GM19395 (cell line): ENCODE measurements at regions not wholly inside any gene's neighbourhood (a gene's known extent, or its start where the extent isn't known, plus 50 kb on each side); places are given as distances from the start of the nearest gene placed in this dataset.

ENCODE experiments used
- ATAC-seq: cut with Tn5 transposase; IDR thresholded peaks from one replicate; pipeline ENCODE4 v1.9.1; 2021; ENCODE audit warnings: mild to moderate bottlenecking, moderate library complexity; ENCODE audit not compliant: unreplicated experiment

- no peak for ATAC-seq
These were observed 54.5 kb downstream of the ADRA2A start for GRCh38 chr10:111131168-111131799.

GRCh38 chr10:111137007-111137406 lies 60.2 kb downstream of the ADRA2A start:
- no peak for ATAC-seq

- no peak for ATAC-seq
These were observed 60.8 kb downstream of the ADRA2A start for GRCh38 chr10:111137587-111137986.

GRCh38 chr10:111138544-111138943 lies 61.7 kb downstream of the ADRA2A start:
- no peak for ATAC-seq

- ATAC-seq, result no peak
These were observed 62.7 kb downstream of the ADRA2A start for GRCh38 chr10:111139567-111139966.

GRCh38 chr10:111142092-111142768 lies 65.4 kb downstream of the ADRA2A start:
- no peak for ATAC-seq

GRCh38 chr10:111146025-111146640 lies 69.3 kb downstream of the ADRA2A start:
- no peak for ATAC-seq

GRCh38 chr10:111148025-111148424 lies 71.2 kb downstream of the ADRA2A start:
- no peak for ATAC-seq

- ATAC-seq, result no peak
These were observed 71.6 kb downstream of the ADRA2A start for GRCh38 chr10:111148440-111148839.

GRCh38 chr10:111150691-111151090 lies 73.9 kb downstream of the ADRA2A start:
- ATAC-seq, result no peak

GRCh38 chr10:111151595-111152307 lies 74.9 kb downstream of the ADRA2A start:
- no peak for ATAC-seq

GRCh38 chr10:111156754-111157153 lies 79.9 kb downstream of the ADRA2A start:
- ATAC-seq, result no peak

GRCh38 chr10:111158595-111158994 lies 81.8 kb downstream of the ADRA2A start:
- ATAC-seq, result no peak

GRCh38 chr10:111161109-111161874 lies 84.5 kb downstream of the ADRA2A start:
- ATAC-seq, result no peak

- ATAC-seq, result no peak
These were observed 94.4 kb downstream of the ADRA2A start for GRCh38 chr10:111171183-111171582.

GRCh38 chr10:111175787-111176186 lies 99.0 kb downstream of the ADRA2A start:
- no peak for ATAC-seq

GRCh38 chr10:111177379-111177778 lies 100.5 kb downstream of the ADRA2A start:
- no peak for ATAC-seq

GRCh38 chr10:111179514-111179913 lies 102.7 kb downstream of the ADRA2A start:
- ATAC-seq, result no peak

- no peak for ATAC-seq
These were observed 109.5 kb downstream of the ADRA2A start for GRCh38 chr10:111186358-111186757.

- no peak for ATAC-seq
These were observed 110.3 kb downstream of the ADRA2A start for GRCh38 chr10:111187096-111187495.

- ATAC-seq, result no peak
These were observed 122.8 kb downstream of the ADRA2A start for GRCh38 chr10:111199587-111199986.
